ENCODE measurements at regions not wholly inside any gene's neighbourhood (a gene's known extent, or its start where the extent isn't known, plus 50 kb on each side); places are given as distances from the start of the nearest gene placed in this dataset.

DNA sequence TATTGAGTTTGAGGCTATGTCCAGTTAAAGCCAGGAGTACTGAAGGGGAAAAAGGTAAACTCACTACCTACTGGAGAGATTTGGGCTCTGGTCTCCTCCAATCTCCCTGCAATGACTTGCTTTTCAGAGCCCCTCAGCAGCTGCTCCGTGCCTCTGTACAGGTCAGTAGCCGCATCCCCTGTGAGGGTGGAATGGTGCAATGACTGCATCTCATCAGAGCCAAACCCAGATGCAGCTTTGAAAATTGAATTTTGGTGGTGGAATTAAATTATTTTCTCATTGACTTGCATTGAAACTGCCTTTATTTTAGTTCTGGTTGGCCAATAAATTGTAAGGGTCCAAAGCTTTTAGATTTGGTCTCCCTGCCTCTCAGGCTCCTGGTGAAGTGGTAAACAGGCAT lies 166.7 kb downstream of the DLL1 start:
- no peaks in the 10 kb centered on the region for H3K9me3 Mint-ChIP-seq (ENCODE audit: low read depth, unreplicated experiment)
- BruUV-seq (replicated peaks): no TSS peak
- H3K36me3 Mint-ChIP-seq (ENCODE audit: insufficient read depth, unreplicated experiment): no peaks in the 10 kb centered on the region
- no peaks in the 10 kb centered on the region for H3K4me1 Mint-ChIP-seq (ENCODE audit: low read depth, unreplicated experiment)
- no peak for DNase-seq
- TF ChIP-seq, protein P1, sequence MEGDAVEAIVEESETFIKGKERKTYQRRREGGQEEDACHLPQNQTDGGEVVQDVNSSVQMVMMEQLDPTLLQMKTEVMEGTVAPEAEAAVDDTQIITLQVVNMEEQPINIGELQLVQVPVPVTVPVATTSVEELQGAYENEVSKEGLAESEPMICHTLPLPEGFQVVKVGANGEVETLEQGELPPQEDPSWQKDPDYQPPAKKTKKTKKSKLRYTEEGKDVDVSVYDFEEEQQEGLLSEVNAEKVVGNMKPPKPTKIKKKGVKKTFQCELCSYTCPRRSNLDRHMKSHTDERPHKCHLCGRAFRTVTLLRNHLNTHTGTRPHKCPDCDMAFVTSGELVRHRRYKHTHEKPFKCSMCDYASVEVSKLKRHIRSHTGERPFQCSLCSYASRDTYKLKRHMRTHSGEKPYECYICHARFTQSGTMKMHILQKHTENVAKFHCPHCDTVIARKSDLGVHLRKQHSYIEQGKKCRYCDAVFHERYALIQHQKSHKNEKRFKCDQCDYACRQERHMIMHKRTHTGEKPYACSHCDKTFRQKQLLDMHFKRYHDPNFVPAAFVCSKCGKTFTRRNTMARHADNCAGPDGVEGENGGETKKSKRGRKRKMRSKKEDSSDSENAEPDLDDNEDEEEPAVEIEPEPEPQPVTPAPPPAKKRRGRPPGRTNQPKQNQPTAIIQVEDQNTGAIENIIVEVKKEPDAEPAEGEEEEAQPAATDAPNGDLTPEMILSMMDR (IDR thresholded peaks at IDR 0.05; ENCODE audit: unreplicated experiment): no peak
- CTCF ChIA-PET: no interaction called here
- H3K27me3 Mint-ChIP-seq (ENCODE audit: unreplicated experiment): no peaks in the 10 kb centered on the region
- H3K27ac Mint-ChIP-seq (ENCODE audit: unreplicated experiment): no peak overlapping the region
- H3K4me3 Mint-ChIP-seq (ENCODE audit: low read depth, unreplicated experiment): no peak overlapping the region
- intact Hi-C loops (cut with micrococcal nuclease; ENCODE audit: unreplicated experiment): no loop called here

DNA sequence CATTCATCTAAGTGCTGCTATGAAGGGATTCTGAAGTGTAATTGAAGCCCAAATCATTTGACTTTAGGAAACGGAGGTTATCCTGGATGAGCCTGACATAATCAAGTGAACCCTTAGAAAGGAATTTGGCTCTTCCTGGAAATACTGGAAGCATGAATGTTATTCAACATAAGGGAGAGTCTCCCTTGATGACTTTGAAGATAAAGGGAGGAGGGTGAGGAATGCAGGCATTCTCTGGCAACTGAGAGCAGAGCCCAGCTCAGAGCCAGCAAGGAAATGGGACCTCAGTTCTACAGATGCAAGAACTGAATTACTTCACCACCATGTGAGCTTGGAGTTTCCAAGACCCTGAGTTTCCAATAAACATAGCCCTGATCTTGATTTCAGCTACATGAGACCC lies 168.2 kb downstream of the DLL1 start:
- Mint-ChIP-seq H3K4me1 (ENCODE audit: low read depth, unreplicated experiment) (no peaks in the 10 kb centered on the region), H3K27ac (ENCODE audit: unreplicated experiment) (no peak overlapping the region), H3K27me3 (ENCODE audit: unreplicated experiment) (peaks cover 6% of the 10 kb centered on the region), H3K36me3 (ENCODE audit: insufficient read depth, unreplicated experiment) (no peaks in the 10 kb centered on the region), H3K9me3 (ENCODE audit: low read depth, unreplicated experiment) (no peaks in the 10 kb centered on the region), H3K4me3 (ENCODE audit: low read depth, unreplicated experiment) (no peak overlapping the region)
- TF ChIP-seq, protein P1 (IDR thresholded peaks at IDR 0.05; ENCODE audit: unreplicated experiment): no peak
- CTCF ChIA-PET: no interaction called here
- intact Hi-C loops (cut with micrococcal nuclease; ENCODE audit: unreplicated experiment): no loop called here
- BruUV-seq (replicated peaks): no TSS peak
- DNase-seq: no peak

DNA sequence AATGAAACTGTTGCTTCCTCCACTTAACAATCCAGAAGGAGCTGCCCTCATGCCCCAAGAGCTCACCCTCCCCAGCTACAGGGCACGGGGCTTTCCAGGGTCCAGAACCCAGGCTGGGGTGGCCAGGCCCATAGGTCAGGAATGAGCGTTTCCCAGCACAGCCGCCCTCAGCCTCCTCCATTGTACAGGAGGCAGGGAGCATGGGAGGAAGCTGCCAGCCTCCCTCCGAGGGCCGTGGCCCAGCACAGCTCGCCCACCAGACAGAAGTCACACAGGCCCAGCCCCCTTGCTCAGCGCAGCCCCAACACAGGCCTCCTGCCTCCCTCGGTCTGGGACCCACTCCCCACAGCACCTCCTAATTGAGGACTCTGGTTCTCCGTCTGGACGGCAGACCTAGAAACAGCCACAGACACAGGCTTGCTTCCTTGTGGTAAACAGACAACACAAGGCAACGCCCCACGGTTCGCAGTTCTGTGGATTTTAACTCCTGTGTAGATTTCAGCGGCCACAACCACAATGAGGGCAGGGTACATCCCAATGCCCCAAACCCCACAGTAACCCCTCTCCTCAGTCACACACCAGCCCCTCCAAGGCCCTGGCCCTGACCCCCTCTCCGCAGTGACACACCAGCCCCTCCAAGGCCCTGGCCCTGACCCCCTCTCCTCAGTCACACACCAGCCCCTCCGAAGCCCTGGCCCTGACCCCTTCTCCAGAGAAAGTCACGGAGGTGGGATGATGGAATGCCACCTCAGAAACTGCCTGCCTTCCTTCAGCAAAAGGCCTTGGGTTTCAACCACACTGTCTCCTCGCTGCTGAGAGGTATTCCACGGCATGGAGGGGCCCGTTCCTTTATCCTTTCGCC lies 173.5 kb downstream of the DLL1 start:
- TF ChIP-seq, protein P1 (IDR thresholded peaks at IDR 0.05; ENCODE audit: unreplicated experiment): no peak
- Mint-ChIP-seq H3K4me1 (ENCODE audit: low read depth, unreplicated experiment) (no peaks in the 10 kb centered on the region), H3K27ac (ENCODE audit: unreplicated experiment) (no peak overlapping the region), H3K36me3 (ENCODE audit: insufficient read depth, unreplicated experiment) (no peaks in the 10 kb centered on the region), H3K4me3 (ENCODE audit: low read depth, unreplicated experiment) (no peak overlapping the region), H3K9me3 (ENCODE audit: low read depth, unreplicated experiment) (peaks cover 2% of the 10 kb centered on the region), H3K27me3 (ENCODE audit: unreplicated experiment) (peaks cover 41% of the 10 kb centered on the region)
- CTCF ChIA-PET: no interaction called here
- intact Hi-C loops (cut with micrococcal nuclease; ENCODE audit: unreplicated experiment): no loop called here
- no peak for DNase-seq
- no TSS peak for BruUV-seq (replicated peaks)

DNA sequence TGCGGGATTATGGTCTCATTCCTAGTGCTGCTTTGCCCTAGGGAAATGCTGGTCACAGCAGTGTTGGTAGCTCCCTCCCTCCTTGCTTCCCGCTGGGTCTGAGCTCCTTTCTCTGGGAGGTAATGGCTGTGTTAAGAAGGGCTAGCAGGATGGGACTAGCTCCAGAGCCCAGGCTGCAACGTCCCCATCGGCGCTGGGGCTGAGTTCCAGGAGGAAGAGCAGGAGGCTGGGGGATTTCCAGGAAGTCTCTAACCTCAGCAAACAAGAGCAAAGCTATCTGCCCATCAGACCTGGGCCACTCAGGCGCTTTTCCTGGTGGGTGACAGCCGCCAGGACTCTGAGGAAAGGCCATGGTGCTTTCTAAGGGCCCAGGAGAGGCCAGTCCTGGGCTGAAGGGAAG lies 174.2 kb downstream of the DLL1 start:
- Mint-ChIP-seq H3K9me3 (ENCODE audit: low read depth, unreplicated experiment) (peaks cover 2% of the 10 kb centered on the region), H3K36me3 (ENCODE audit: insufficient read depth, unreplicated experiment) (no peaks in the 10 kb centered on the region), H3K4me1 (ENCODE audit: low read depth, unreplicated experiment) (no peaks in the 10 kb centered on the region), H3K27ac (ENCODE audit: unreplicated experiment) (no peak overlapping the region), H3K27me3 (ENCODE audit: unreplicated experiment) (peaks cover 41% of the 10 kb centered on the region), H3K4me3 (ENCODE audit: low read depth, unreplicated experiment) (no peak overlapping the region)
- no peak for DNase-seq
- CTCF ChIA-PET: no interaction called here
- BruUV-seq (replicated peaks): no TSS peak
- intact Hi-C loops (cut with micrococcal nuclease; ENCODE audit: unreplicated experiment): no loop called here
- TF ChIP-seq, protein P1 (IDR thresholded peaks at IDR 0.05; ENCODE audit: unreplicated experiment): no peak
